HL-60 (cell line): ENCODE measurements at regions not wholly inside any gene's neighbourhood (a gene's known extent, or its start where the extent isn't known, plus 50 kb on each side); places are given as distances from the start of the nearest gene placed in this dataset.

ENCODE experiments used
- DNase-seq, 2 experiments: peaks; one replicate each; pipeline ENCODE4 v3.0.0-alpha.2; 2010 to 2020; ENCODE audit warnings: low read depth in 1 of 2, low spot score in 1 of 2
- H3K27ac ChIP-seq: fragments of 250-450 bp; sonication (Bioruptor Pico); replicated peaks from 2 replicates; pipeline ENCODE4 v1.5.1; 2020; ENCODE audit warnings: mild to moderate bottlenecking, moderate library complexity
- H3K27me3 ChIP-seq: fragments of 250-450 bp; sonication (Bioruptor Pico); 2 replicates; pipeline ENCODE4 v1.5.1; 2021; ENCODE audit warnings: mild to moderate bottlenecking, moderate library complexity; ENCODE audit not compliant: insufficient read depth, poor library complexity, severe bottlenecking
- H3K4me3 ChIP-seq: replicated peaks from 2 replicates; pipeline ENCODE4 v1.5.1; 2011; ENCODE audit warnings: mild to moderate bottlenecking, control low read depth, low read length; ENCODE audit not compliant: insufficient read depth
- CTCF ChIP-seq: IDR thresholded peaks from one replicate; pipeline ENCODE4 v1.5.1; 2011; ENCODE audit warnings: low read length, control low read depth, inconsistent platforms; ENCODE audit not compliant: insufficient read depth
- GABPA ChIP-seq: IDR thresholded peaks from 2 replicates; pipeline ENCODE4 v1.6.1; 2012; ENCODE audit warnings: low read depth
- POLR2AphosphoS5 ChIP-seq: IDR thresholded peaks from 2 replicates; pipeline ENCODE4 v1.6.1; 2012; ENCODE audit warnings: low read depth
- REST ChIP-seq: IDR thresholded peaks from 2 replicates; pipeline ENCODE4 v1.6.1; 2012; ENCODE audit warnings: low read depth; ENCODE audit not compliant: insufficient replicate concordance
- SPI1 ChIP-seq: IDR thresholded peaks from 2 replicates; pipeline ENCODE4 v1.6.1; 2012; ENCODE audit warnings: low read depth, mild to moderate bottlenecking, borderline replicate concordance

GRCh38 chr4:153997516-153997915 is 208.6 kb upstream of the SFRP2 start:
- TF ChIP-seq GABPA (no peak), CTCF (no peak), POLR2AphosphoS5 (no peak), REST (no peak), SPI1 (no peak)
- H3K4me3 ChIP-seq, result no peak overlapping the region
- DNase-seq, result no peak
- H3K27ac ChIP-seq, result no peak overlapping the region
- H3K27me3 ChIP-seq, result no peaks in the 10 kb centered on the region

DNA sequence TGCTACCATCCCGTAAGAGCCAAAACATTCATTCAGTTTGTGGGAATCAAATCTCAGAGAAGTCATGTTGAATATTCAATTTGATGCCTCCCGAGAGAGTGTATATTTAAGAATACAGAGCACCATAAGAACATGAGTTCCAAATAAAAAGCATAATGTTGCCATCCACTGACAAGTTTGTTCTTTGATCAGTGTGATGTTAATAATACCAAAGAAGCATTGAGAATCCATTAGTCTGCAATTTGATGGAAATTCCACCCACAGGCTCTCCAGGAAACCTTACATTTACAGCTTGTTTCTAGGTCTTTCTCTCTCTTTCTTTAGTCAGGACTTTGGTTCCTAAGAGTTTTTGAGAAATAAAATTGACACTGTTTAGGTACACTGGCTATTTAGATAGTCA is 200.6 kb upstream of the SFRP2 start:
- DNase-seq, result no peak
- peaks cover 2% of the 10 kb centered on the region for H3K27me3 ChIP-seq

More for the DNA sequence above, 200.6 kb upstream of the SFRP2 start:
- no peak overlapping the region for H3K4me3 ChIP-seq
- H3K27ac ChIP-seq, result no peak overlapping the region
- TF ChIP-seq POLR2AphosphoS5, result no peak
- no peak for TF ChIP-seq REST
- TF ChIP-seq SPI1, result no peak
- TF ChIP-seq GABPA, result no peak
- no peak for TF ChIP-seq CTCF
